Mesodermal cell (in vitro differentiated cells): ENCODE measurements at regions not wholly inside any gene's neighbourhood (a gene's known extent, or its start where the extent isn't known, plus 50 kb on each side); places are given as distances from the start of the nearest gene placed in this dataset.

Source experiments
- H3K27ac ChIP-seq: 2 replicates; pipeline ENCODE4 v1.7.0; 2013; ENCODE audit warnings: mild to moderate bottlenecking, low read depth, low read length, moderate library complexity; ENCODE audit not compliant: severe bottlenecking
- H3K36me3 ChIP-seq: 2 replicates; pipeline ENCODE4 v1.7.1; 2013; ENCODE audit warnings: mild to moderate bottlenecking, low read length, moderate library complexity; ENCODE audit not compliant: control insufficient read depth, insufficient read depth
- H3K4me1 ChIP-seq: one replicate; pipeline ENCODE4 v1.7.1; 2013; ENCODE audit warnings: mild to moderate bottlenecking, low read length; ENCODE audit not compliant: insufficient read depth, control insufficient read depth, poor library complexity, severe bottlenecking
- H3K4me3 ChIP-seq: 2 replicates; pipeline ENCODE4 v1.7.0; 2013; ENCODE audit warnings: low read length, control low read depth, mild to moderate bottlenecking; ENCODE audit not compliant: insufficient read depth, poor library complexity, severe bottlenecking; ENCODE audit errors: extremely low read depth
- H3K9me3 ChIP-seq: 2 replicates; pipeline ENCODE4 v1.7.1; 2013; ENCODE audit warnings: mild to moderate bottlenecking, low read length, moderate library complexity; ENCODE audit not compliant: control insufficient read depth
- WGBS, 2 experiments: methylation state at CpG; one replicate each; pipeline ENCODE4 v1.1.5; 2013; ENCODE audit warnings: missing lambda C conversion rate in 2 of 2; ENCODE audit not compliant: insufficient coverage in 2 of 2; 5-methylcytosine and 5-hydroxymethylcytosine counted together

GRCh38 chr10:43781480-43782361 is 133.0 kb upstream of the ZNF32 start:
- no peaks in the 10 kb centered on the region for H3K36me3 ChIP-seq
- 88 to 90% methylated on average over 2 to 4 of the region's 6 CpGs for whole genome bisulfite sequencing, 2 experiments
- peaks cover 5% of the 10 kb centered on the region for H3K4me1 ChIP-seq
- no peak overlapping the region for H3K4me3 ChIP-seq
- H3K9me3 ChIP-seq = no peaks in the 10 kb centered on the region
- H3K27ac ChIP-seq = no peak overlapping the region

- H3K27ac ChIP-seq = no peak overlapping the region
- no peaks in the 10 kb centered on the region for H3K9me3 ChIP-seq
- peaks cover 5% of the 10 kb centered on the region for H3K4me1 ChIP-seq
- H3K36me3 ChIP-seq = no peaks in the 10 kb centered on the region
- WGBS, 2 experiments = 90 to 94% methylated on average over 2 of the region's 4 CpGs
- no peak overlapping the region for H3K4me3 ChIP-seq
These were observed 129.9 kb upstream of the ZNF32 start for GRCh38 chr10:43778571-43778970.

DNA sequence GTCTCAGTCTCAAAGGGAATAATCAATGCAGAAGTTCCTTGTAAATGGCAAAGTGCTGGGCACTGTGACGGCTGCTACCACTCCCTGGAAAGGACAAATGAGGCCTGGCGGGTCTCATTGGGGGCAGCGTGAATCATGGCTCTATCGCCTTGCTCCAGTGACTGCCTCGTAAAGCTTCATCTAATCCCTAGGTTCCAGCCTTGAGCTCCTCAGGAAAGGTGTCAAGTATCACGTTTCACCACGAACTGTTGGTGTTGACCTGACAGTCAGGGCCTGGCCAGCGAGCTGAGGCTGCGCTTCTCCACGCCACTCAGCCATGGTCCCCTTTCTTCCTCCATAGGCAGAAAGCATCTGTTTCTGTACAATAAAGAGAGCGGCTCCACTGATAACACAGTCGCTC is 126.7 kb upstream of the ZNF32 start:
- WGBS, 2 experiments = 80 to 81% methylated on average over 8 to 12 of the region's 12 CpGs

DNA sequence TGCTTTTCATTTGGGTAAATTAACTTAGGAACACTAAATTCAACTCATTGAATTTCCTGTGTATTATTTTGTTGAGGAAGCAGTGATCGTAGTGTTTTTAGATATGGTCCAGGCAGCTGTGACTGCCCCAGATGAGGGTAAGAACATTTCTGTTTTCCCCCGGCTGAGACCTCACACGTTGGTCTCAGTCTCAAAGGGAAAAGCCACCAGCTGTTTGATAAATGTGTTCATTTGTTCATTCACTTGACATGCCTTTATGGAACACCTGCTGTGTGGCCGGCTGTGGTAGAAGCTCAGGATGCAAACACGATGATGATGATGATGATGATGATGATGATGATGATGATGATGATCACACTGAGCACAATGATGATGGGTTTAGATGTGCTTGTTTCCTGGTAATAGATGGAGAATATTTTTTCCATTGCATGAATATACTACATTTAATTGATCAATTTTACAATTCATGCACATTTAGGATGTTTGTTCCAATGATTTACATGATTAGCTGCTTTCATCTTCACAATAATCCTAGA is 125.6 kb upstream of the ZNF32 start:
- H3K4me3 ChIP-seq = no peak overlapping the region
- H3K27ac ChIP-seq = no peak overlapping the region
- H3K9me3 ChIP-seq = no peaks in the 10 kb centered on the region
- 85 to 96% methylated on average over 3 to 5 of the region's 5 CpGs for WGBS, 2 experiments
- no peaks in the 10 kb centered on the region for H3K4me1 ChIP-seq
- no peaks in the 10 kb centered on the region for H3K36me3 ChIP-seq

More for the DNA sequence above, 126.7 kb upstream of the ZNF32 start:
- Histone ChIP-seq H3K4me3 (no peak overlapping the region), H3K4me1 (no peaks in the 10 kb centered on the region), H3K9me3 (no peaks in the 10 kb centered on the region), H3K36me3 (no peaks in the 10 kb centered on the region), H3K27ac (no peak overlapping the region)

DNA sequence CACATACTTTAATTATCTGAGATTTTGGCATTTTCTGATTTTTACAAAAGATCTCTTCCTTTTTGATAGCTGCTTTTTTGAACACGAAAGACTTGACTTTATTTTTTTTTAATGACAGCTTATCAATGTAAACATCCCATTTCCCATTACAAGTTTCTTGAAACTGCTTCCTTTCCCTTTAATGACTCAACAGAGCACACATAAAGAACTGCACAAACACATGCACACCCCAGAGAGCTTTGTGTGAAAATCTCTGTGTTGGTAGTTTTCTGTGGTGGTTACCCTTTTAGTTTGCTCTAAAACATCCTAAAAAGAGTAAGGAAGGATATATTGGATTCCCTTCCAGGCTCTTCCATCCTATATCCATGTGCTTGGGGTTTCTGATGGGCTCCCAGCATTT is 125.1 kb upstream of the ZNF32 start:
- no peaks in the 10 kb centered on the region for H3K4me1 ChIP-seq
- no peaks in the 10 kb centered on the region for H3K9me3 ChIP-seq
- no peaks in the 10 kb centered on the region for H3K36me3 ChIP-seq
- 71% methylated on average over 1 of the region's 1 CpG; no CpG with 5 or more reads in 1 of the 2 experiments for WGBS, 2 experiments
- no peak overlapping the region for H3K4me3 ChIP-seq
- no peak overlapping the region for H3K27ac ChIP-seq

- WGBS, 2 experiments = no CpG with 5 or more reads among the region's 2 CpGs
- Histone ChIP-seq H3K4me3 (no peak overlapping the region), H3K27ac (no peak overlapping the region), H3K9me3 (no peaks in the 10 kb centered on the region), H3K36me3 (no peaks in the 10 kb centered on the region), H3K4me1 (no peaks in the 10 kb centered on the region)
These were observed 123.5 kb upstream of the ZNF32 start for GRCh38 chr10:43772171-43772570.

GRCh38 chr10:43771675-43772074 is 123.0 kb upstream of the ZNF32 start:
- Histone ChIP-seq H3K4me1 (no peaks in the 10 kb centered on the region), H3K36me3 (no peaks in the 10 kb centered on the region), H3K4me3 (no peak overlapping the region), H3K9me3 (no peaks in the 10 kb centered on the region), H3K27ac (no peak overlapping the region)
- WGBS, 2 experiments = no CpG with 5 or more reads among the region's 2 CpGs

DNA sequence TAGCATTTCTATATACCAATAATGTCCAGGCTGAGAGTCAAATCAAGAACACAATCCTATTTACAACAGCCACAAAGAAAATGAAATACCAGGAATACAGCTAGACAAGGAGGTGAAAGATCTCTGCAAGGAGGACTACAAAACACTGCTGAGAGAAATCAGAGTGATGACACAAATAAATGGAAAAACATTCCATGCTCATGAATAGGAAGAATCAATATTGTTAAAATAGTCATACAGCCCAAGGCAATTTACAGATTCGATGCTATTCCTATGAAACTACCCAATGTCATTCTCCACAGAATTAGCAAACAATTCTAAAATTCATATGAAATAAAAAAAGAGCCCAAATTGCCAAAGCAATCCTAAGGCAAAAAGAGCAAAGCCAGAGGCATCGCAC is 116.8 kb upstream of the ZNF32 start:
- Histone ChIP-seq H3K4me1 (no peaks in the 10 kb centered on the region), H3K4me3 (no peak overlapping the region), H3K9me3 (no peaks in the 10 kb centered on the region), H3K27ac (no peak overlapping the region), H3K36me3 (no peaks in the 10 kb centered on the region)
- 83 to 100% methylated on average over 1 of the region's 2 CpGs for WGBS, 2 experiments

- Histone ChIP-seq H3K36me3 (no peaks in the 10 kb centered on the region), H3K27ac (no peak overlapping the region), H3K4me1 (no peaks in the 10 kb centered on the region)
These were observed 115.2 kb upstream of the ZNF32 start for GRCh38 chr10:43763846-43764245.

GRCh38 chr10:43760514-43760913 is 111.8 kb upstream of the ZNF32 start:
- 92 to 95% methylated on average over 8 of the region's 10 CpGs for WGBS, 2 experiments
- no peaks in the 10 kb centered on the region for H3K36me3 ChIP-seq
- no peaks in the 10 kb centered on the region for H3K9me3 ChIP-seq

More at GRCh38 chr10:43763846-43764245, 115.2 kb upstream of the ZNF32 start:
- no peaks in the 10 kb centered on the region for H3K9me3 ChIP-seq
- no peak overlapping the region for H3K4me3 ChIP-seq

GRCh38 chr10:43759216-43759615 is 110.5 kb upstream of the ZNF32 start:
- H3K4me1 ChIP-seq = no peaks in the 10 kb centered on the region
- no peak overlapping the region for H3K4me3 ChIP-seq
- H3K27ac ChIP-seq = no peak overlapping the region
- 78 to 88% methylated on average over 3 to 5 of the region's 5 CpGs for WGBS, 2 experiments
- H3K36me3 ChIP-seq = no peaks in the 10 kb centered on the region
- H3K9me3 ChIP-seq = no peaks in the 10 kb centered on the region

More at GRCh38 chr10:43760514-43760913, 111.8 kb upstream of the ZNF32 start:
- Histone ChIP-seq H3K27ac (no peak overlapping the region), H3K4me1 (no peaks in the 10 kb centered on the region), H3K4me3 (no peak overlapping the region)
